Ascending aorta (tissue), 2 donors: ENCODE measurements at regions not wholly inside any gene's neighbourhood (a gene's known extent, or its start where the extent isn't known, plus 50 kb on each side); places are given as distances from the start of the nearest gene placed in this dataset.

Experiments
- DNase-seq, 2 donors: peaks; one replicate each; pipeline ENCODE4 v3.0.0-alpha.2; 2019; ENCODE audit warnings: low spot score in 2 of 2
- H3K27ac ChIP-seq, 2 donors: fragments of 200-600 bp; sonication (generic); one replicate each; pipeline ENCODE4 v1.5.1; 2016 to 2017; ENCODE audit warnings: mild to moderate bottlenecking in 1 of 2
- H3K27me3 ChIP-seq: fragments of 200-600 bp; sonication (generic); one replicate; pipeline ENCODE4 v1.5.1; 2017
- H3K36me3 ChIP-seq, 2 donors: fragments of 200-600 bp; sonication (generic); one replicate each; pipeline ENCODE4 v1.5.1; 2016
- H3K4me1 ChIP-seq, 2 donors: fragments of 200-600 bp; sonication (generic); one replicate each; pipeline ENCODE4 v1.5.1; 2016 to 2017; ENCODE audit warnings: mild to moderate bottlenecking in 1 of 2
- H3K4me3 ChIP-seq, 2 donors: fragments of 200-600 bp; sonication (generic); one replicate each; pipeline ENCODE4 v1.5.1; 2016 to 2017; ENCODE audit warnings: mild to moderate bottlenecking in 1 of 2
- H3K9me3 ChIP-seq, 2 donors: fragments of 200-600 bp; sonication (generic); one replicate each; pipeline ENCODE4 v1.5.1; 2016
- CTCF ChIP-seq, 3 experiments: fragments of 200-600 bp in 2 of 3; fragments of 450-650 bp in 1 of 3; sonication (generic) in 2 of 3; IDR thresholded peaks; one replicate each; pipeline ENCODE4 v1.5.1; 2016 to 2019; ENCODE audit warnings: antibody characterized with exemption in 3 of 3, mild to moderate bottlenecking in 1 of 3, moderate library complexity in 1 of 3
- intact Hi-C: fragments of 100-400 bp; cut with DNase I; formaldehyde crosslinking; loops from one replicate; pipeline ENCODE4 v1.15.1; 2023

DNA sequence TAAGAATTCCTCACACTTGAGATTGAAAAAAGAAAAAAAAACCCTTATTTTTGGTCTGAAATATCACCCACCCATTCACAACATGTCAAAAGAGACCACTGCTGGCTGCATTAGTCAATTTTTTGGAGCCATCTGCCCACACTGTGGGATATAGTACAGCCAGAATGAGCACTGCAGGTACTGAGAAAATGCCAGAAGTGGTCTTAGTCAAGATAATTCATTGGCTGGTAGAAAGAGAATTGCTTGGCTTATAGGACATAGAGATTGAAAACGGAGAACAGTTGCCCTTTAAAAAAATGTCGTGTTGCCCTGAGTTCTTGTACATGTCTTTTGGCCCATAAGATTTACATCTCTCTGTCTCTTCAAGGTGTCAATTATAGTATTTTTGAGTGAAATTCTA is 1899.5 kb downstream of the OLFM4 start:
- TF ChIP-seq CTCF (IDR thresholded peaks at IDR 0.05) = no peak
- Histone ChIP-seq H3K27ac (no peak overlapping the region), H3K36me3 (no peaks in the 10 kb centered on the region), H3K27me3 (no peaks in the 10 kb centered on the region), H3K9me3 (no peaks in the 10 kb centered on the region), H3K4me1 (no peaks in the 10 kb centered on the region), H3K4me3 (no peak overlapping the region)
- DNase-seq = no peak
- intact Hi-C loops = no loop called here

DNA sequence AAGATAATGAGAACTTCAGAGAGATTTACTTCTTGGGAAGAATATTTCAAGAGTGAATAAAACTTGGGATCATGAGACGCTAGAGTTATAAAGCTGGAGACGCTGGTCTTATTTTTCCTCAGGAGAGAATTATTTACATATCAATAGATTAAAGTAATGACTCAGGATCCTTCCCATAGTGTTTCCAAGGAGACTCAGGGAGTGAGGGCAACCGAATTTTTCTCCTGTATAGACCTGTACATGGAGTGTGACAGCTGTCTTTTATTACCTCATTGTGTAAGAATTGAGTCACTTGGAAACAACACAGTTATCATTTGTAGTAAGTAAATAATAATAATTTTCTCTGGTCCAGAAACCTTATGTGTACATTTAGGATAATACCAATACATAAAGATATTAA is 1905.5 kb downstream of the OLFM4 start:
- no peaks in the 10 kb centered on the region for H3K9me3 ChIP-seq
- H3K4me3 ChIP-seq = no peak overlapping the region
- intact Hi-C loops = no loop called here
- H3K4me1 ChIP-seq = no peaks in the 10 kb centered on the region
- no peaks in the 10 kb centered on the region for H3K27me3 ChIP-seq
- DNase-seq = no peak
- no peak for TF ChIP-seq CTCF (IDR thresholded peaks at IDR 0.05)
- no peaks in the 10 kb centered on the region for H3K36me3 ChIP-seq
- H3K27ac ChIP-seq = no peak overlapping the region

- H3K27ac ChIP-seq = no peak overlapping the region
- intact Hi-C loops = no loop called here
Observed at GRCh38 chr13:54945973-54946372, 1917.4 kb downstream of the OLFM4 start.

GRCh38 chr13:54949735-54950134 is 1921.1 kb downstream of the OLFM4 start:
- Histone ChIP-seq H3K9me3 (no peaks in the 10 kb centered on the region), H3K27ac (no peak overlapping the region), H3K36me3 (no peaks in the 10 kb centered on the region), H3K27me3 (no peaks in the 10 kb centered on the region), H3K4me1 (no peaks in the 10 kb centered on the region), H3K4me3 (no peak overlapping the region)
- intact Hi-C loops = no loop called here
- DNase-seq = no peak
- TF ChIP-seq CTCF (IDR thresholded peaks at IDR 0.05) = no peak

More at GRCh38 chr13:54945973-54946372, 1917.4 kb downstream of the OLFM4 start:
- DNase-seq = no peak
- Histone ChIP-seq H3K27me3 (no peaks in the 10 kb centered on the region), H3K4me3 (no peak overlapping the region), H3K9me3 (no peaks in the 10 kb centered on the region), H3K4me1 (no peaks in the 10 kb centered on the region), H3K36me3 (no peaks in the 10 kb centered on the region)
- no peak for TF ChIP-seq CTCF (IDR thresholded peaks at IDR 0.05)

GRCh38 chr13:54950546-54950945 is 1921.9 kb downstream of the OLFM4 start:
- intact Hi-C loops = no loop called here
- no peaks in the 10 kb centered on the region for H3K4me1 ChIP-seq
- H3K36me3 ChIP-seq = no peaks in the 10 kb centered on the region
- no peak overlapping the region for H3K27ac ChIP-seq
- no peak overlapping the region for H3K4me3 ChIP-seq
- H3K9me3 ChIP-seq = no peaks in the 10 kb centered on the region
- no peak for DNase-seq
- H3K27me3 ChIP-seq = no peaks in the 10 kb centered on the region
- TF ChIP-seq CTCF (IDR thresholded peaks at IDR 0.05) = no peak

DNA sequence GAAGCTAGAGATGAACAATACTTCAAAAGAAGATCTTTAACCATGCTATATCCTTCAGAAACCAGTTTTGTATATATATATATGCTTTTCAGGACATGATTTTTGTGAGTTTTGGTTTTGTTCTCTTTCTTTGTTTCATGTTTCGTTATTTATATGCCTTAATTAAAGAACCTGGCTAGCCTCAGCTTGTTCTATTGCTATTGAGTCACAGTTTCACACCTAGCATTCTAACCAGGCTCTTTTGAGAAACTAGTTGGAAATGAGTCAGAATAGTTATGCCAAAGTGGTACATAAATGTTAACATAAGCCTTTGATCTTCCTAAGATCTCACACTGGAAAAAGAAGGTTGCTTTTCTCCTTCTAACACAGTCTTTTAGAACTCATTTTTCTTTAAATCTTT is 1925.2 kb downstream of the OLFM4 start:
- Histone ChIP-seq H3K4me1 (no peaks in the 10 kb centered on the region), H3K27me3 (no peaks in the 10 kb centered on the region), H3K4me3 (no peak overlapping the region), H3K27ac (no peak overlapping the region), H3K36me3 (no peaks in the 10 kb centered on the region), H3K9me3 (no peaks in the 10 kb centered on the region)
- no peak for DNase-seq
- intact Hi-C loops = no loop called here
- TF ChIP-seq CTCF (IDR thresholded peaks at IDR 0.05) = no peak
